Stromal cell of bone marrow (primary cell): ENCODE measurements at regions not wholly inside any gene's neighbourhood (a gene's known extent, or its start where the extent isn't known, plus 50 kb on each side); places are given as distances from the start of the nearest gene placed in this dataset.

ENCODE experiments used
- DNase-seq: peaks from one replicate; pipeline ENCODE4 v3.0.0-alpha.2; 2012; ENCODE audit warnings: low read depth

GRCh38 chr12:65517656-65518210 is 239.2 kb downstream of the MSRB3 start:
- DNase-seq, result no peak

GRCh38 chr12:65518771-65519170 is 240.3 kb downstream of the MSRB3 start:
- no peak for DNase-seq

- no peak for DNase-seq
Observed at GRCh38 chr12:65520658-65521057, 242.2 kb downstream of the MSRB3 start.

GRCh38 chr12:65522956-65523860 is 244.7 kb downstream of the MSRB3 start:
- DNase-seq, result no peak

GRCh38 chr12:65524666-65525065 is 246.2 kb downstream of the MSRB3 start:
- peak; percentile 58 for DNase-seq

GRCh38 chr12:65525491-65526141 is 247.1 kb downstream of the MSRB3 start:
- peak; percentile 58 for DNase-seq

GRCh38 chr12:65526311-65526710 is 247.8 kb downstream of the MSRB3 start:
- no peak for DNase-seq

- DNase-seq, result no peak
Observed at GRCh38 chr12:65528127-65528526, 249.6 kb downstream of the MSRB3 start.

GRCh38 chr12:65529106-65529505 is 250.6 kb downstream of the MSRB3 start:
- DNase-seq, result no peak

- DNase-seq, result no peak
Observed at GRCh38 chr12:65529771-65530435, 251.4 kb downstream of the MSRB3 start.

- DNase-seq, result peak; percentile 52
Observed at GRCh38 chr12:65532162-65532561, 253.7 kb downstream of the MSRB3 start.

GRCh38 chr12:65532764-65533163 is 254.3 kb downstream of the MSRB3 start:
- DNase-seq, result peak; percentile 70

GRCh38 chr12:65533177-65533883 is 254.8 kb downstream of the MSRB3 start:
- DNase-seq, result no peak

- DNase-seq, result no peak
Observed at GRCh38 chr12:65534238-65534841, 255.9 kb downstream of the MSRB3 start.

- no peak for DNase-seq
Observed at GRCh38 chr12:65535946-65536345, 257.5 kb downstream of the MSRB3 start.

- DNase-seq, result no peak
Observed at GRCh38 chr12:65536351-65536750, 257.9 kb downstream of the MSRB3 start.

GRCh38 chr12:65536876-65537681 is 258.6 kb downstream of the MSRB3 start:
- peak; percentile 99 for DNase-seq

- no peak for DNase-seq
Observed at GRCh38 chr12:65537978-65538377, 259.5 kb downstream of the MSRB3 start.

- no peak for DNase-seq
Observed at GRCh38 chr12:65539023-65539422, 260.5 kb downstream of the MSRB3 start.

GRCh38 chr12:65540140-65540539 is 261.7 kb downstream of the MSRB3 start:
- DNase-seq, result no peak

GRCh38 chr12:65546528-65546927 is 268.0 kb downstream of the MSRB3 start:
- no peak for DNase-seq
